Activated CD4-positive, alpha-beta memory T cell treated with anti-CD3 and anti-CD28 coated beads for 36 hours (primary cell): ENCODE measurements at regions not wholly inside any gene's neighbourhood (a gene's known extent, or its start where the extent isn't known, plus 50 kb on each side); places are given as distances from the start of the nearest gene placed in this dataset.

Experiments used
- CTCF ChIA-PET: fragments of 350-600 bp; sonication (Branson Sonifier 250); formaldehyde crosslinking; loops from one replicate; lab custom pipeline; 2021; ENCODE audit warnings: antibody characterized with exemption, inconsistent platforms; lab: Charles Lee
- POLR2A ChIA-PET: fragments of 350-600 bp; sonication (Branson Sonifier 250); formaldehyde crosslinking; loops from one replicate; lab custom pipeline; 2021; ENCODE audit warnings: antibody characterized with exemption; lab: Charles Lee
- DNase-seq: peaks from one replicate; pipeline ENCODE4 v3.0.0-alpha.2; 2020
- H3K27ac Mint-ChIP-seq: one replicate; pipeline ENCODE4 v1.8.0; 2021; ENCODE audit warnings: mixed read lengths
- H3K27me3 Mint-ChIP-seq: one replicate; pipeline ENCODE4 v1.8.0; 2021; ENCODE audit warnings: mixed read lengths
- H3K36me3 Mint-ChIP-seq: one replicate; pipeline ENCODE4 v1.8.0; 2021; ENCODE audit warnings: mixed read lengths
- H3K4me1 Mint-ChIP-seq: one replicate; pipeline ENCODE4 v1.8.0; 2021; ENCODE audit warnings: low read depth, mixed read lengths
- H3K4me3 Mint-ChIP-seq: one replicate; pipeline ENCODE4 v1.8.0; 2021; ENCODE audit warnings: mild to moderate bottlenecking, mixed read lengths
- H3K9me3 Mint-ChIP-seq: one replicate; pipeline ENCODE4 v1.8.0; 2021; ENCODE audit warnings: mixed read lengths
- intact Hi-C: fragments of 100-400 bp; cut with micrococcal nuclease; formaldehyde crosslinking; loops from one replicate; pipeline ENCODE4 v1.15.1; 2023

DNA sequence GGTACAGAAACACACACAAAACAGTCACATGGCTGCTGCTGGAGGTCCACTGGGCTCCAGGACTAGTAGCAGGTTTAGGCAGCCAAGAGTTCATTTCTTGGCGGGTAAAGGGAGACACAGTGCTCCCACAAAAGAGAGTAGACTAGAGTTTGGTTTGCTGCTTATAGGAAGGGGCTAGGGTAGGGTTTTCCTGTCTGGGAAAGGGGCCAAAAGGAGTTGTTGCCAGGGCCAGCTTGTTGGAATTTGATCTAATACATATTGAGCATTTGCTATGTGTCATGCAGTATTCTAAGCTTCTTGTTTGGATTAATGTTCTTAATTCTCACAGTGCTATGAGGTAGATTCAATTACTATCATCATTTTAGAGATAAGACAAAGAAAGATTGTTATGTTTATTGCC lies 195.1 kb upstream of the PLET1 start:
- Mint-ChIP-seq H3K36me3 (no peaks in the 10 kb centered on the region), H3K27ac (no peak overlapping the region), H3K9me3 (no peaks in the 10 kb centered on the region), H3K4me1 (no peaks in the 10 kb centered on the region), H3K27me3 (no peaks in the 10 kb centered on the region), H3K4me3 (no peak overlapping the region)
- CTCF ChIA-PET = interaction anchor here (1.7 to 2.3 kb wide), 3 partner anchors 164 to 238 kb away, joined by 6 to 12 read pairs (median 9); no protein-coding TSS in a partner anchor
- no peak for DNase-seq
- intact Hi-C loops = loop anchor here (5.0 kb wide), 1 partner anchor 102 kb away; no protein-coding TSS in a partner anchor
- POLR2A ChIA-PET = no interaction called here

DNA sequence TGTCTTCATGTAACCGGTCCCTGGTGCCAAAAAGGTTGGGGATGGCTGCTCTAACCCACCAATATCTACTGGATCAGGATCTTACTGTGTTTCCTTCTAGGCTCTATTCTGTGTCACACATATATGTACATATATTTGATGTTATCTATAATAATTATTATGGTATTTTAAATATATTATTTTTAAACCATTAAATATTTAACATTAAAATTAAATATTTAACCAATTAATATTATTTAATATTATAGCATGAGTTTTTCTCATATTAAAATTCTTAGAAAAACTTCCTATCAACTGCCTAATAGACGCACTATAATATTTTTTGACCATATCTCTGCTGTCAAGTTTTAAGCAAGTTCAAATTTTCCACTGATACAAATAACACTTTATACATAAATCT lies 196.9 kb upstream of the PLET1 start:
- Mint-ChIP-seq H3K36me3 (no peaks in the 10 kb centered on the region), H3K4me3 (no peak overlapping the region), H3K27me3 (no peaks in the 10 kb centered on the region), H3K27ac (no peak overlapping the region), H3K9me3 (no peaks in the 10 kb centered on the region), H3K4me1 (no peaks in the 10 kb centered on the region)
- POLR2A ChIA-PET = no interaction called here
- DNase-seq = no peak
- intact Hi-C loops = loop anchor here (5.0 kb wide), 1 partner anchor 100 kb away; no protein-coding TSS in a partner anchor
- CTCF ChIA-PET = no interaction called here

DNA sequence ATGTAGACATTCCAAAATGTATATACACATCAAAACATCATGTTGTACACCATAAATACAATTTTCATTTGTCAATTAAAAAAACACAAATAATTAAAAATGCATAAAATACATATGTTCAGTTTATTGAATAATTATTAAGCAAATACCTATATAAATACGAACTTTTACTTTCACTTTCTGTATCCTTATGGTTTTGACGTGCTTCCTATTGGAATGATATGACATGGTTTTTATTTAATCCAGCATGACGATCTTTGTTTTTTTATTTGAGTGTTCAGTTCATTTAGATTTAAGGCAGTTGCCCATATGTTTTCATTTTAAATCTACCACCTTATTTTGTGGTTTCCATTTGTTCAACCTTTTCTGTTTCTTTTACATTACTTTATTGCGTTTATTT lies 198.3 kb upstream of the PLET1 start:
- H3K27me3 Mint-ChIP-seq = no peaks in the 10 kb centered on the region
- no peaks in the 10 kb centered on the region for H3K4me1 Mint-ChIP-seq
- ChIA-PET POLR2A (no interaction called here), CTCF (no interaction called here)
- no peak overlapping the region for H3K27ac Mint-ChIP-seq
- intact Hi-C loops = loop anchor here (5.0 kb wide), 1 partner anchor 98 kb away; no protein-coding TSS in a partner anchor
- H3K9me3 Mint-ChIP-seq = no peaks in the 10 kb centered on the region
- H3K4me3 Mint-ChIP-seq = peak overlapping the region; percentile 15
- DNase-seq = no peak
- H3K36me3 Mint-ChIP-seq = no peaks in the 10 kb centered on the region

DNA sequence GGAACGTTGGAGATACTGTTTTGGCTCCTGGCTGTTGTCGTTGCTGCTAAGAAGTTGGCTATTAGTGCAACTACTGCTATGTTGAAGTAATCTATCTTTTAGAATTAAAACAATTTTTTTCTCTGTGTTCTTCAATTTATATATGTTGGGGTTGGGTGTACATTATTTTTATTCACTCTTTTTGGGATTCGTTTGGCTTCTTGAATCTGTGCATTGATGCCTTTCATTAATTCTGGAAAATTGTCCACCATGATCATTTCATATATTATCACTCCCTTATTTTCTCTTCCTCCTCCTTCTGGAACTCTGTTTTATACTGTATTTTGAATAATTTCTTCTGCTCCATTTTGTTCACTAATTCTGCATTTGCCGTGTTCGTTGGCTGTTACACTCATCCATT lies 199.5 kb upstream of the PLET1 start:
- Mint-ChIP-seq H3K4me1 (no peaks in the 10 kb centered on the region), H3K27me3 (no peaks in the 10 kb centered on the region), H3K4me3 (no peak overlapping the region), H3K9me3 (no peaks in the 10 kb centered on the region), H3K27ac (no peak overlapping the region), H3K36me3 (no peaks in the 10 kb centered on the region)
- ChIA-PET POLR2A (no interaction called here), CTCF (no interaction called here)
- intact Hi-C loops = no loop called here
- no peak for DNase-seq

DNA sequence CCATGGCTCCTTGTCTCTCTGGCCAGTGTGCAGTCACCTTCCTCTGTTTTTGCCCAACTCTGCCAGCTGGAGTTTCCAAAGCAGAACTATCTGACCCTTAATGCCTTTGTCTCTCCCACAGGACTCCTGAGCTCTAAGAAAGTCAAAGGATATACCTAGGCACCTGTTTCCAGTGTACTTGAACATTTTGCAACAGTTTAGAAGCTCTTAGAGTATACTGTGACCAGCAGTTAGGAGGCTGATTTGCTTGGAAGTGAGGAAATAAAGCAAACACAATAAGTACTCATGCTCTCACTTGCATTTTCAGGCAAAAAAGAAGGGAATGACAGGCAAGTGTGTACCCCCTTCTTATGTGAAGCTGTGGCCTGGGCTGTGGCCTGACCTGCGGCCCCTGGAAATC lies 204.3 kb upstream of the PLET1 start:
- Mint-ChIP-seq H3K4me3 (no peak overlapping the region), H3K27me3 (peaks cover 4% of the 10 kb centered on the region), H3K4me1 (no peaks in the 10 kb centered on the region), H3K27ac (no peak overlapping the region), H3K36me3 (no peaks in the 10 kb centered on the region), H3K9me3 (no peaks in the 10 kb centered on the region)
- no peak for DNase-seq
- CTCF ChIA-PET = no interaction called here
- POLR2A ChIA-PET = no interaction called here
- intact Hi-C loops = no loop called here

DNA sequence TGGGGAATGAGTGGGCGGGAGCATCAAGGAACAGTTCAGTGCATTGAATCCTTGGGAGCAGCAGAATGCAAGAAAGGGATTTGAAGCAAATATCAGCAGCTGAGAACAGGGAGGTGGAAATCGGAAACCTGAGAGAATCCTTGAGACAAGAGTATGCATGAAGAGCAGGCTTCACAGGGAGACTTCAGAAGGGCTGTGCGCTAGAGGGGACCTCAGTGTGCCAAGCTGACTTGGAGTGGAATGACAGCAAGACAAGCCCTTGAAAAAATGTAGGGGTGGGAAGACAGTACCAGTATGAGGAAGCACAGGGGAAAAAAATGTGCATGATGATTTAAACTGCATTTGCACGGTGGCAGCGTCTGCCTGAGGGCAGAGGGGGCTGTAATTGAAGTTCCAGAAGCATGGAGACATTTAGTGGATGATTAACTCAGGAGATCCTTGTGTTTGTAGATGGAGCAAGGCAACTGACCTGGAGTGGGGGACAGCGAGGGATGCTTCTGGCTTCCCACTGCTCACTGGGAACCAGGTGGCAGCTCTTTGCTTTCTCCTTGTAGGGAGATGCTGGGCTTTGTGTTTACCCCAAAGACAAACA lies 204.9 kb upstream of the PLET1 start:
- Mint-ChIP-seq H3K27me3 (peaks cover 4% of the 10 kb centered on the region), H3K4me1 (no peaks in the 10 kb centered on the region), H3K27ac (no peak overlapping the region), H3K36me3 (no peaks in the 10 kb centered on the region), H3K4me3 (no peak overlapping the region), H3K9me3 (no peaks in the 10 kb centered on the region)
- POLR2A ChIA-PET = no interaction called here
- CTCF ChIA-PET = no interaction called here
- DNase-seq = no peak
- intact Hi-C loops = no loop called here

DNA sequence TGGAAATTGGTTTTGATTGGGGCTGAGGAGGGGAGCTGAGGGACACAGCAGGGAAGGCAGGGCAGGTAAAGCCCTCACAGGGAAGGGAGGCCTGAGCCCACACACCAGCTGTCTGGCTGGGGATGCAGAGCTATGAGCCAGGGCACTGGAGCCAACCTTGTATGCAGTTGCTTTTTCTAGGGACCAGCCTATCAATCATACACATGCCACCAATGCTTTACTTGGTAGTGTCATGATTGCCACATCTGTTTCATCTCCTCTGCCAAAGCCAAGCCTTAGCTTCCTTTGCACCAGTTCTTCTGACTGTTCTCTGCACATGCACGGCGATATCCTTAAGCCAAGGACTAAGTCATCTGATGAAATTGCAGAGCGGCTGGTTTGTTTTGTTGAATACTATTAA lies 207.1 kb upstream of the PLET1 start:
- H3K27me3 Mint-ChIP-seq = peaks cover 4% of the 10 kb centered on the region
- H3K36me3 Mint-ChIP-seq = no peaks in the 10 kb centered on the region
- no peaks in the 10 kb centered on the region for H3K9me3 Mint-ChIP-seq
- ChIA-PET CTCF (no interaction called here), POLR2A (no interaction called here)
- intact Hi-C loops = no loop called here
- no peak overlapping the region for H3K4me3 Mint-ChIP-seq
- no peak for DNase-seq
- H3K4me1 Mint-ChIP-seq = no peaks in the 10 kb centered on the region
- H3K27ac Mint-ChIP-seq = no peak overlapping the region

DNA sequence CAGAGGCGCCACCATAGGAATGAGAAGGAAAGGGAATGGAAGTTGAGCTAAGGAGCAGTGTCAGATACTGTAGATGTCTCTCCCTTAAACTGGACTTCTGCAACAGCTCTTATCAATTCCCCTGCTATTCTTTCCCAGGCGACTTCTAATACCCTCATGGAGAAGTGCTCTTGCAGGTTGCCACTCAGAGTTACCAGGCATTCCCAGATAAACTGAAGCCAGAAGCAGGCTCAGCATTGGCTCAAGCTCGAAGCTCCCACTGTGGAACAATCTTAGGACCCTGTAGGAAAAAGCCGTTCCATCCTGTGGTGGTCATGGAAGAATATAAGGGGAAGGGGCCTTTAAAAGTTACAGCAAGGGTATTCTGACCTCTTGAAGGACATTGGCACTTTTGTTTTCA lies 208.7 kb upstream of the PLET1 start:
- Mint-ChIP-seq H3K36me3 (no peaks in the 10 kb centered on the region), H3K27ac (no peak overlapping the region), H3K4me3 (no peak overlapping the region), H3K27me3 (peaks cover 4% of the 10 kb centered on the region), H3K4me1 (no peaks in the 10 kb centered on the region), H3K9me3 (no peaks in the 10 kb centered on the region)
- intact Hi-C loops = no loop called here
- CTCF ChIA-PET = no interaction called here
- no peak for DNase-seq
- POLR2A ChIA-PET = no interaction called here

DNA sequence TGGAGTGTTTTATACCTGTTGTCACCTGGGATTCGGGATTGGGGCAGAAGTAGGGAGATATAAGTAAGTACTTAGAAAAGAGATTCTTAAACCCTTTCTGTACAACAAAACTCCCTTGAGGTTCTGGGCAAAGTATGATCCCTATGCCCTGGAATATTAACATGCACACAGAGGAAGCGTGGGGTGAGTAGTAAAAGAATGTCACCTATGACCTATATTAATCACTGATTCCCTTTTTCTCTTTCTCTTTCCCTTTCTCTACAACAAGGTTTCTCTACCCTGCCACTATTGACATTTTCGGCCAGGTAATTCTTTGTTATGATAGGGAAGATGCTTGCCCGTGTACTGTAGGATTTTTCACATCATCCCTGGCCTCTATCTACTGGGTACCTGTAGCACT lies 209.7 kb upstream of the PLET1 start:
- CTCF ChIA-PET = interaction anchor here (1.7 kb wide), 1 partner anchor 85 kb away, joined by 7 read pairs; no protein-coding TSS in a partner anchor
- no peak for DNase-seq
- Mint-ChIP-seq H3K4me1 (no peaks in the 10 kb centered on the region), H3K36me3 (no peaks in the 10 kb centered on the region), H3K27me3 (peaks cover 4% of the 10 kb centered on the region), H3K27ac (no peak overlapping the region), H3K4me3 (no peak overlapping the region), H3K9me3 (no peaks in the 10 kb centered on the region)
- intact Hi-C loops = no loop called here
- POLR2A ChIA-PET = no interaction called here

DNA sequence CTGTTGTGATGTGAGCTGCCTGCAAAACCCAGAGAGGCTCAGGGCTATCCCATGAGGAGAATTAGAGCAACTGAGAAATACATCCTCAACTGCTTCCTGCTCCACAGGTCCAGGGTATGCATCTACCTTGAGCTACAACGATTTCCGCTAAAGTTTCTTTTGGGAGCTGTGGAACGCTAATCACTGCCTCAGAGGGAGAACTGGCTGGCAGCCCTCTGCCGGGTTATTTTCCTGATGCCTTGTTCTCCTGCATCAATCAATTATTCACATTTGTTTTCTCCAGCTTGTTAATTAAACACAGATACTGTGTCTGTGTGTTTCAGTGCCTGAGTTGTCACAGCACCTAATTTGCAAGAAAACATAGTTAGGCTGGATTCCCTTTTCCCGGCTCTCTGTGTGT lies 211.1 kb upstream of the PLET1 start:
- no peak overlapping the region for H3K4me3 Mint-ChIP-seq
- H3K9me3 Mint-ChIP-seq = no peaks in the 10 kb centered on the region
- ChIA-PET POLR2A (no interaction called here), CTCF (interaction anchor here (1.7 kb wide), 1 partner anchor 84 kb away, joined by 7 read pairs; no protein-coding TSS in a partner anchor)
- no peaks in the 10 kb centered on the region for H3K36me3 Mint-ChIP-seq
- DNase-seq = no peak
- peaks cover 4% of the 10 kb centered on the region for H3K27me3 Mint-ChIP-seq
- no peaks in the 10 kb centered on the region for H3K4me1 Mint-ChIP-seq
- H3K27ac Mint-ChIP-seq = no peak overlapping the region
- intact Hi-C loops = no loop called here

DNA sequence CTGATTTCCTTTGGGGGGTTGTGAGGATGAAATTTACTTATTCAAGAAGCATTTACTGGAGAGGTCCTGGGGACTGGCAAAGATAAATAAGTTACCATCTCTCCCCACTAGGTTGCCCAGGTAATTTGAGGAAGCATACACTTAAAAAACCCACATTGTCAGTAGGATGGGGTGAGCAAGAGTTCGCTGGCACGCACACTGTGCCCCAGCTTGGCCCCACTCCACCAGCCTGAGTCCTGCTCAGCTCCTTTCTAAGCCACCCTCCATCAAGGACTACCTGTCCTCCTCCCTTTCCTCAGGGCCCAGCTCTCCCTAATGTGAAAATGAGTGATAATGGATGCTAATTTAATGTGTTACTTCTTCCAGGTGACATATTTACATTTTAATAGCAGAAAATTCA lies 216.5 kb upstream of the PLET1 start:
- no peaks in the 10 kb centered on the region for H3K9me3 Mint-ChIP-seq
- H3K4me1 Mint-ChIP-seq = no peaks in the 10 kb centered on the region
- H3K27ac Mint-ChIP-seq = no peak overlapping the region
- no peaks in the 10 kb centered on the region for H3K36me3 Mint-ChIP-seq
- CTCF ChIA-PET = no interaction called here
- H3K27me3 Mint-ChIP-seq = no peaks in the 10 kb centered on the region
- intact Hi-C loops = no loop called here
- no peak overlapping the region for H3K4me3 Mint-ChIP-seq
- no peak for DNase-seq
- POLR2A ChIA-PET = no interaction called here

DNA sequence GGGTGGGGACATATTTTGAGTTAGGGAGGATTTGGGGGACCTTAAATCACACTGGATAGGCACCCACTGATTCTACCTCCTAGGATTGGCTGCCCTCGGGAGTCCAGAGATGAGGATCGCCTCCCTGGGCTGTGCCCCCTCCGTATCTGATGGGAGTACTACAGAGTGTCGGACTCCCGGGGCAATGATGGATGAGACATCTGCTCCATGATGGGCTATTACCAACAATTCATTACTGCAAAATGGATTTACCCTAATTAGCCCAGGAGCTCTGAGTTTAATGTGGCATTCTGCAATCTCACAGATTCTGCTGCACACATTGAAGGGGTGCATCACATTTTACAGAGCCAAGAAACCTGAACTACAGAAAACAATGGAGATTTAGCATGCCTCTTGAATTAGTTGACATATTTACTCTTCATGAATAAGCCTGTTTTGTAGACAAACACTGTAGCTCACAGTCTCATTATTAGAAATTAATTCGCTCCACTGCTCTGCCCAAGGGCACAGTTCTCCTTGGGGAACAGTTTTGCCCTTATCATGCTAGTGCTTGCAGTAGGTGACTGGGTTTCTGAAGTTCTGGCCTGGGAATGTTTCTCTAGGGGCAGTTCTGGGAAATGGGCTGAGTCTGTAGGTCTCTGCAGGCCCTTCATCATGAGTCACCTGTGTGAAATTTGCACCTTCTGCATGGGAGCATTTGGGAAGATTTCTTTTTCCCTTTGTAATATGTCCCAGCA lies 217.1 kb upstream of the PLET1 start:
- no peaks in the 10 kb centered on the region for H3K27me3 Mint-ChIP-seq
- intact Hi-C loops = no loop called here
- H3K36me3 Mint-ChIP-seq = no peaks in the 10 kb centered on the region
- H3K4me3 Mint-ChIP-seq = no peak overlapping the region
- DNase-seq = no peak
- H3K9me3 Mint-ChIP-seq = no peaks in the 10 kb centered on the region
- CTCF ChIA-PET = interaction anchor here (0.6 kb wide), 1 partner anchor 725 kb away, joined by 3 read pairs; no protein-coding TSS in a partner anchor
- POLR2A ChIA-PET = no interaction called here
- no peaks in the 10 kb centered on the region for H3K4me1 Mint-ChIP-seq
- H3K27ac Mint-ChIP-seq = no peak overlapping the region

DNA sequence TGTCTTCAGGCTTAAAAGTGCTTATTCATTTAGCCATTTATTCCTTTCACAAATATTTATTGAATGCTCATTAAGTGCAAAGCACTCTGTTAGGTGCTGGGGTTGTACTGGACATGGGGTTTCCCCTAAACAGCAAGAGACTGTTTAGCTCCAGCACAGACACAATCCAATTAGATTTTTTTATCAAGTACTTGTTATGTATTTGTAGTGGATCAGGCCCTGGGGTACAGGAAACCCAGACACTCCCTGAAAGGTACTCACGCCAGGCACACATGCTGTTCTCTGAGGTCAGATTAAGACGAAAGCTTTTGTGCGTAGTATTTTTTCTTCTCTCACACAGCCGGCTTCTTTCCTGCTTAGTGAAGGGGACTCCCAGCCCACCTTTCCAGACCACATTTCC lies 218.1 kb upstream of the PLET1 start:
- intact Hi-C loops = no loop called here
- Mint-ChIP-seq H3K36me3 (no peaks in the 10 kb centered on the region), H3K4me3 (no peak overlapping the region), H3K4me1 (no peaks in the 10 kb centered on the region), H3K9me3 (no peaks in the 10 kb centered on the region), H3K27me3 (no peaks in the 10 kb centered on the region), H3K27ac (no peak overlapping the region)
- ChIA-PET POLR2A (no interaction called here), CTCF (no interaction called here)
- DNase-seq = no peak
